Nephron progenitor cell (in vitro differentiated cells): ENCODE measurements at regions not wholly inside any gene's neighbourhood (a gene's known extent, or its start where the extent isn't known, plus 50 kb on each side); places are given as distances from the start of the nearest gene placed in this dataset.
"Not testable (repeated sequence)": the region's sequence is repeated elsewhere in the genome, so short reads cannot be mapped to it uniquely, and the experiment has no call there.

Experiments
- DNase-seq: peaks from one replicate; pipeline ENCODE4 v3.0.0; 2021
- H3K27ac Mint-ChIP-seq: 2 replicates; pipeline ENCODE4 v1.8.0; 2021; ENCODE audit warnings: mild to moderate bottlenecking, moderate library complexity, mixed read lengths
- H3K27me3 Mint-ChIP-seq: 2 replicates; pipeline ENCODE4 v1.8.0; 2021; ENCODE audit warnings: mild to moderate bottlenecking, low read depth, mixed read lengths; ENCODE audit not compliant: poor library complexity
- H3K36me3 Mint-ChIP-seq: 2 replicates; pipeline ENCODE4 v1.8.0; 2021; ENCODE audit warnings: low read depth, mixed read lengths
- H3K4me1 Mint-ChIP-seq: 2 replicates; pipeline ENCODE4 v1.8.0; 2021; ENCODE audit warnings: mixed read lengths
- H3K4me3 Mint-ChIP-seq: 2 replicates; pipeline ENCODE4 v1.8.0; 2021; ENCODE audit warnings: mild to moderate bottlenecking, moderate library complexity, mixed read lengths
- H3K9me3 Mint-ChIP-seq: 2 replicates; pipeline ENCODE4 v1.8.0; 2021; ENCODE audit warnings: mild to moderate bottlenecking, moderate library complexity, mixed read lengths
- CTCF ChIP-seq: fragments of 200-600 bp; sonication (generic); IDR thresholded peaks from 2 replicates; pipeline ENCODE4 v1.5.0; 2021; ENCODE audit warnings: antibody characterized with exemption

GRCh38 chr20:39974966-39975501 lies 714.0 kb downstream of the MAFB start:
- H3K27me3 Mint-ChIP-seq = no peaks in the 10 kb centered on the region
- peaks cover 55% of the 10 kb centered on the region for H3K9me3 Mint-ChIP-seq
- no peak overlapping the region for H3K27ac Mint-ChIP-seq
- no peak overlapping the region for H3K4me3 Mint-ChIP-seq
- TF ChIP-seq CTCF = no peak
- no peaks in the 10 kb centered on the region for H3K4me1 Mint-ChIP-seq
- peaks cover 17% of the 10 kb centered on the region for H3K36me3 Mint-ChIP-seq
- no peak for DNase-seq

GRCh38 chr20:39968495-39968894 lies 720.5 kb downstream of the MAFB start:
- Mint-ChIP-seq H3K36me3 (peaks cover 17% of the 10 kb centered on the region), H3K27ac (no peak overlapping the region), H3K27me3 (no peaks in the 10 kb centered on the region), H3K4me3 (no peak overlapping the region), H3K9me3 (peaks cover 47% of the 10 kb centered on the region), H3K4me1 (peaks cover 13% of the 10 kb centered on the region)
- DNase-seq = no peak
- no peak for TF ChIP-seq CTCF

- no peak overlapping the region for H3K27ac Mint-ChIP-seq
- no peak for DNase-seq
- H3K36me3 Mint-ChIP-seq = peaks cover 17% of the 10 kb centered on the region
- H3K27me3 Mint-ChIP-seq = no peaks in the 10 kb centered on the region
- peaks cover 41% of the 10 kb centered on the region for H3K9me3 Mint-ChIP-seq
- H3K4me3 Mint-ChIP-seq = no peak overlapping the region
- no peak for TF ChIP-seq CTCF
- H3K4me1 Mint-ChIP-seq = peaks cover 13% of the 10 kb centered on the region
Observed at GRCh38 chr20:39967806-39968205, 721.2 kb downstream of the MAFB start.

- Mint-ChIP-seq H3K4me3 (no peak overlapping the region), H3K36me3 (no peaks in the 10 kb centered on the region), H3K27me3 (no peaks in the 10 kb centered on the region), H3K9me3 (no peaks in the 10 kb centered on the region), H3K27ac (no peak overlapping the region), H3K4me1 (peaks cover 16% of the 10 kb centered on the region)
- DNase-seq = no peak
- TF ChIP-seq CTCF = no peak
Observed at GRCh38 chr20:39961637-39962244, 727.3 kb downstream of the MAFB start.

GRCh38 chr20:39960522-39961428 lies 728.3 kb downstream of the MAFB start:
- no peak for TF ChIP-seq CTCF

GRCh38 chr20:39957911-39958310 lies 731.1 kb downstream of the MAFB start:
- not testable (repeated sequence) for H3K9me3 Mint-ChIP-seq, DNase-seq, H3K36me3 Mint-ChIP-seq, H3K27me3 Mint-ChIP-seq, H3K27ac Mint-ChIP-seq, H3K4me3 Mint-ChIP-seq
- H3K4me1 Mint-ChIP-seq = peaks cover 21% of the 10 kb centered on the region

More at GRCh38 chr20:39960522-39961428, 728.3 kb downstream of the MAFB start:
- H3K27ac Mint-ChIP-seq = no peak overlapping the region
- DNase-seq = no peak
- peaks cover 16% of the 10 kb centered on the region for H3K4me1 Mint-ChIP-seq
- H3K36me3 Mint-ChIP-seq = no peaks in the 10 kb centered on the region
- H3K27me3 Mint-ChIP-seq = no peaks in the 10 kb centered on the region
- no peak overlapping the region for H3K4me3 Mint-ChIP-seq
- no peaks in the 10 kb centered on the region for H3K9me3 Mint-ChIP-seq
